DMS114 treated with DMSO at 0.1 percent for 48 hours (cell line): ENCODE measurements at regions not wholly inside any gene's neighbourhood (a gene's known extent, or its start where the extent isn't known, plus 50 kb on each side); places are given as distances from the start of the nearest gene placed in this dataset.
"Not testable (repeated sequence)": the region's sequence is repeated elsewhere in the genome, so short reads cannot be mapped to it uniquely, and the experiment has no call there.

ENCODE experiments used
- DNase-seq: peaks from one replicate; lab custom pipeline; 2025; ENCODE audit not compliant: unreplicated experiment; lab: John Stamatoyannopoulos, UW

DNA sequence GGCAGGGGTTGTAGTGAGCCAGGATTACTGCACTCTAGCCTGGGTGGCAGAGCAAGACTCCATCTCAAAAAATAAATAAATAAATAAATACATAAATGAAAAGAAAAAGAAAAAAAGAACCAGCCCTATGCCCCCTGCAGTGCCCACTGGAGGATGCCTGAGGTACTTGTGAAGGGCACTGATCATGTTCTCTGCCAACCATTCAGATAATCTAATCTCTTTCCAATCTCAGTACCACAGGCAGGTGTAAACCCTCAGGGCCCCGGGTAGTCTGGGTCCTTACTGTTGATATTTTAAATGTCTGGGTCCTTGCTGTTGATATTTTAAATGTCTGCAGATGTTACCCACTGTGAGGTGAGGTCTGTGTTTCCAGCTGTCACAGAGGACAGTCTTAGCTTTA, 321.8 kb upstream of the ADCY2 start:
- no peak for DNase-seq

DNA sequence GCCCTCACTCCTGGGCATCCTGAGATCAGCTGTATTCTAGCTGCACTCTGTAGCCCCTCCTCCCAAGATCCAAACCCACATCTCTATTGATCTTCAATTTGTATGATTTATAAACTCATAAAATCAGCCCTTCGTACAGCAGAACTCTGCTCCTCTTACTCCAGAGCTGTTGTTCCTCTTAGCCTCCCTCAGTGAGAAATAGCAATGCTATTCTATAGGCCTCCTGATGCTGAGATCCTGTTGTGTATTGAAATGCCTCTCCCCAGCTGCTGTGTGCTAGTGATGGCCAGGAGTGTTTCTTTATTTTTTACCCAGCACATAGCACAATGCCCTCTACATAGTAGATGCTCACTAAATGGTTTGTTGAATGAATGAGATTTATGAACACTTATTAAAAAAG, 320.5 kb upstream of the ADCY2 start:
- DNase-seq: no peak

DNA sequence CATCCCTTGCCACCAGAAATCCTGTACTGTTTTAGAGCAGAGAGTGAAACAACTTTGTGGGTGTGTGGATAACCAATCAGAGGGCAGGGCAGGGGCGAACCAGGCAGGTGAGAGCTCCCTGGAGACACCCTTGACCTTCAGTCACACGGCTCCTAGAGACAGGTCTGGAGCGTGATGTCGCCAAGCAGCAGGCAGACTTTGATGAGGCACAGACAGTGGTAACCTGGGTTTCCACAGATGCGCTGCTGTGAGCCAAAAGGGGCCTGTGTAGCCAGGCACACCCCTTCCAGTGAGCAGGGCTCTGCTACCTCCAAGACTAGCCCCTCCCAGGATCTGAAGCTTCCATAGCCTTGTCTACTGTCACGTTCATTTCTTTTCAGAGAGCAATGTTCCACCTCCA, 317.8 kb upstream of the ADCY2 start:
- no peak for DNase-seq

DNA sequence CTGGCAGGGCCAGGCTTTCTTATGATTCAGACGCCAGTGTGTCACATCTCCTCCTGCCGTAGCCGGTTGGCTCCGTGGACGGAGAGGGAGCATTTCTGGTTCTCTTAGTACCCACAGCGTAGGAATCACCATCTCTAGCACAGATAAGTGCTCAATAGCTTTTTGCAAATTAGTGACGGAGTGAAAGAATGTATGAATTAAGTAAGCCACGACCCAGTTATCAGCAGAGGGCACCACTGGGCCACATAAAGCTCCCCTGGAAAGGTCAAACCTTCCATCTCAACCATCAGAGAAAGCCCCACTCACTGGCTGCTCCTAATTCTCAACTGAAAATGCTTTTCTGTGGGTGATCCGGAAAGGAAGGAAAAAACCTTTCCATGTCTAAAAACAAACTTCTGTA, 317.0 kb upstream of the ADCY2 start:
- DNase-seq: no peak

DNA sequence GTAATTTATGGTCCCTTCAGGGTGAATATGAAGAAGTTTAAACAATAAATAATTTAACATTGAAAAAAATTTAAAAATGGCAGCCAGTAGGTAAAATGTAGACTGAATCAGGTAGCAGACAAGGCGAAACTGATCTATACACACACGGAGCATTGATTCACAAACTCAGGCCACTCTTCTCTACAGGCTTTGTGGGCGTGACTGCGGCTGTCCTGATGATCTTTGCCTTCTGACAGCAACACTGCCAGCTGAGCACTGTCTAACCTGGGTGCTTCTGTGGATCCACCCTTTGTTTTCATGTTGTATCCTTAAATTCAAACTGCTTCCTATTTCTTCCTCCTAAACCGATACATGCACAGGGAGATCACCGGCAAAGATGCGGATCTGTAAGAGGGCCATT, 315.4 kb upstream of the ADCY2 start:
- no peak for DNase-seq

DNA sequence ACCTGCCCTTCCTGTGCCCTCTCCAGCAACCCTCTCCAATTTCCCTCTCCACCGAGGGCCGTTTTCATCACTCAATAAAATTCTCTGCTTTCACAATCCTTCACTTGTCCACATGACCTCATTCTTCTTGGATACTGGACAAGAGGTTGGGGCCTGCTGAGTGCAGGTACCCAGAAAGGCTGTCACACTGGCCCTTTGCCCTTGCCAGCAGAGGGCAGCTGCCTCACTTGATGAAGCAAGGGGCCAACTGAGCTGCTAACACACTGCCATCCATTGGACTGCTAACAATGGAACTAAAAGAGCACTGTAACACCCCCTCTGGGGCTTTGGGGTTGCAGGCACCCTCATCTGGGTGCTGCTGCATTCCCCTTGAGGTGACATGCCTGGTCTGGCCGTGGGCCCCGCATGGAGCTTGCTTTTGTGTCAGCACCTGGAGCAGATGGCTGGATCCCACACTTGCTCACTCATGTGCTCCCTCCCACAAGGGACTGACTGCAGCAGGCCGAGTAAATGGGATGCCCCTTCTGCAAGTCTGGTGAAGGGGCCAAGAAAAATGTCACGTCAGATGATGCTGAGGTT, 308.1 kb upstream of the ADCY2 start:
- DNase-seq: no peak

DNA sequence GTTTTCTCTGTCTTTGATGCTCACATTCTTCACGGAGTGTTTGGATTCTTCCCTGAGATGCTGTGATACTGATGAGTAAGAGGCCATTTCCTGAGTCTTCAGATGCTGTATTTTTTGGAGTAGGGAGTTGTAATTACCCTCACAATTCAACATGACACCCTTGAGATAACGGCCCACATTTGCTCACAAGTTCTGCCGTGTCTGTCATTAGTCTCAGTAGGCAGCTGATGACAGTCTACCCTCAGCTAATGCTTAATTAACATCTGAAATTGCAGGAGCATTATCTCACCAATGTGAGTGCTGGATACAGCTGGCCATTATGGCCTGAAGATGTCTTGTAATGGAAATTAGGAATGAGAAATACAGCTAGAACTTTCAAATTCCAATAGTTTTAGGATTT, 307.1 kb upstream of the ADCY2 start:
- DNase-seq: no peak

DNA sequence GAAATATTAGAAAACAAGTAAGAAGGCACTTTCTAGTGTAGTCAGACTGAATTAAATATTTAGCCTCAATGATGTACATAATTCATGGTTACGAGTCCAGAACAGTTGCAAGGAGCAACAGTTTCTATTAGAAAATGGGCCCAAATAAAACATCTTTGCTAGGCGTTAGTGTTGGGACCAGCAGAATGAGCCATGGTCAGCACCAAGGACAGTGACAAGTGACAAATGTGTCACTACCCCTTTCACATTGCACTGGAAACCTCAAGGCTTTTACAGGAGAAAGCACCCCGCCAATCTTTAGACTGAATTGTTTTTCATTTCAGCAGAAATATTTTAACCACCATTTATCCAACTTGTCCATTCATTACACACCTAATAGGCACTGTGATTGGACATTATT, 301.3 kb upstream of the ADCY2 start:
- DNase-seq: no peak

DNA sequence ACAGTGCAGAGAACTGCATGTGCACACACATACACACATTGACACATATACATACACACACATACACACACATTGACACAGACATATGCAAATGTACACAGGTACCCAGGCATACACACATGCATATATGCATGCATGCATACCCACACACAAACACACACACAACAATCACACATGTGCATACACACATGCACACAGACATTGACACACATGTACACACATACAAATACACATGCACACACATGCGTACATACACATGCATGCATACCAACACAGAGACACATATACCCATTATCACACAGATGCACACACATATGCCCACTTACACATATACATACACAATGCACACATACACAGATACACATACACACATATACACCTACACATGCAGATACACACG, 299.6 kb upstream of the ADCY2 start:
- DNase-seq: no peak

DNA sequence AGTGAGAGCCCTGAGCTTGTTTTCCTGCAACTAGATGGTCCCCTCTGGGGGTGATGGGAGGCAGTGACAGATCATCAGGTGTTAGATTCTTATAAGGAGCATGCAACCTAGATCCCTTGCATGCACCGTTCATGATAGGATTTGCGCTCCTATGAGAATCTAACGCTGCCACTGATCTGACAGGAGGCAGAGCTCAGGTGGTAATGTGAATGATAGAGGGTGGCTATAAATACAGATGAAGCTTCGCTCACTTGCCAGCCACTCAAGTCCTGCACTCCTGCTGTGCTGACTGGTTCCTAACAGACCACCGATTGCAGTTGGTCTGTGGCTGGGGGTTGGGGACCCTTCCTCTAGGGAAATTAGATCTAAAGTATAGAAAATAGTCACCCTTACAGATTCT, 290.6 kb upstream of the ADCY2 start:
- no peak for DNase-seq

DNA sequence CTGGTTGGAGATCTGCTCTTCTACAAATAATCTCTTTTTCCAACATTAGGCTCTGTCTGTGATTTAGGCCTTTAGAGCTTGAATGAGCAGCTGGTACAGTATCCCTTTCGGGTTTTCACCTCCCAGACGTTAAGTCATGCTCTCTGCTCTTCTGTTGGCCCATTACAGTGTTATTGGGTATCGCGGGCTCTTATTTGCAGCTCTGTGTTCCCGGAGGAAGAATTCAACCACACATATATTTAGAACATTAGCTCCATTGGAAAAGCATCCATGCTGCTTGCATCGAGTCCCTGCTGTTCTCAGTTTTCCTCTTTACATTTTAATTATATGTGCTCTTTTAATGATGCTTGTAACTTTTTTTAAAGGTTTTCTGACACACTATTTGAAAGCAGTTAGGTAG, 278.0 kb upstream of the ADCY2 start:
- DNase-seq: no peak

DNA sequence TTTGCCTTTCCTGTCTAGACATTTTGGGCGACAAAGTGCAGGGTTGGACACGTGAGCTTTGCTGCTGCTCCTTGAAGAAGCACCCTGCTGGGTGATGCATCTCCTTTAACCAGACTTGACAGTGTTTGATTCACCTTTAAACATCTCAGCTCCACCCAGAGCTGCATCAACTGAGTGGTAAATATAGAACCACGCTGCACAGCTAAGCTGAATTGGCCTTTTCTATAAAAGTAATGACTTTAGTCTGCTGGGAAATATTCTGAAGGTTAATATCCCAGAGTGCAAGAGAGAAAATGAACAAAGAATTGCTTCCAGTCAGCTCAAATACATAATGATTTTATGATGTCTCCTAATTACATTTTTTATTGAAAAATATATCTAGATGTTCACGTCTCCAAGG, 264.3 kb upstream of the ADCY2 start:
- DNase-seq: no peak

DNA sequence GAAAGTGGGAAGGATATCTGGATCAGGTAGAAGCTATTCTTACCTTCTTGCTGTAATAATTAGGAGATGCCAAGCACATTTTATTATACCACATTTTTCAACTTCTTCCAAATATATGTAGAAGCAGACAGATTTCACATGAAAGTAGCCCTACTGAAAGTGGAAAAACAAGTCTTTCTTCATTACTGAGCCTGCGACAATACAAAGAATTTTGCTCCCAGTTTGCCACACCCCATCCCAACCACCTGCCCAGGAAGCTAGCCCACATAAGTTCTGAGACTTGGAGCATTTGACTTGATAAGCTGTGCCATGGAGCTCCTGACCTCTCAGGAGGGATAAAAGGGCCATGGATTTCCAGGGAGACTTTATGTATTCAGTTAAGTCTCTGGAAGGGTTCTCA, 249.1 kb upstream of the ADCY2 start:
- no peak for DNase-seq

DNA sequence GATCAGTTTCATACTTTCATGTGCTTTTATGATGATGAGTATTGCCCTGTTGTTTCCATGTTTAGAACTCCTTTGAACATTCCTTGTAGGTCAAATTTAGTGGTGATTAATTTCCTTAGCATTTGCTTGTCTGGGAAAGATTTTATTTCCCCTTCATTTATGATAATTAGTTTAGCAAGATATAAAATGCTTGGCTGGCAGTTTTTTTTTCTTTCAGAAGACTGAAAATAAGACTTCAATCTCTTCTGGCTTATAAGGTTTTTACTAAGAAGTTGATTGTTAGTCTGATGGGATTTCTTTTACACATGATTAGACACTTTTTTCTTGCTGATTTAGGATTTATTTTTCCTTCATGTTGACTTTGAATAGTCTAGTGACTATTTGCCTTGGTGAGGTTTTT, 238.9 kb upstream of the ADCY2 start:
- no peak for DNase-seq

DNA sequence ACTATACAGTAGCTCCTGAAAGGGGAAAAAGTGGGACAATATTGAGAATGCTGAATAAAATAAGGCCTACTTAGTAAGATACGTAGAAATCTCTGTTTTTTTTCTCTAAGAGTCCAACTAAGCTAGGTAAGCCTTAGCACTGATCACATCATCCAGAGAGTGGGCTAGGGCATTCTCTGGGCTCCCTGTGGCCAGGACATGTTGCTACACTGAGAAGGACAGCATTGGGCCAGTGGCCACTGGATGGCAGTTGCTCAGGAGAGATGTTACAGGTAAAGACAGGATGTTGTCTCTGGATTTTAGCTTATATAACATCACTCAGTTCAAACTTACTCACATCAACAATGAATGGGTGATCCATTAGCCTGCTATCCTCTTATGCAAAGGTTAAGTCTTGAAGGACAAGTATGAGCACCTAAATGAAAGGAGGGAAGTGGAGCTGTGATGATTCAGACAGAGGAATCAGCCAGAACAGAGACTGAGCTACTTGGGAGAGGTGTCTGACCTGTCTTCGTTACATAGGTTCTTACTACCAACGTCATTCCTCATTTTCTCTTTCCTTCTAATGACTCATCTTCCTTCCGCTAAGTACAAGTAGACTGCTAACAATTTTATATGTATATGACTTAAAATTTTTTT, 226.6 kb upstream of the ADCY2 start:
- DNase-seq: no peak

DNA sequence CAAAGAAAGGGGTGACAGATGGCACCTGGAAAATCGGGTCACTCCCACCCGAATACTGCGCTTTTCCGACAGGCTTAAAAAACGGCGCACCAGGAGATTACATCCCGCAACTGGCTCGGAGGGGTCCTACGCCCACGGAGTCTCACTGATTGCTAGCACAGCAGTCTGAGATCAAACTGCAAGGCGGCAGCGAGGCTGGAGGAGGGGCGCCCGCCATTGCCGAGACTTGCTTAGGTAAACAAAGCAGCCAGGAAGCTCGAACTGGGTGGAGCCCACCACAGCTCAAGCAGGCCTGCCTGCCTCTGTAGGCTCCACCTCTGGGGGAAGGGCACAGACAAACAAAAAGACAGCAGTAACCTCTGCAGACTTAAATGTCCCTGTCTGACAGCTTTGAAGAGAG, 225.2 kb upstream of the ADCY2 start:
- not testable (repeated sequence) for DNase-seq

DNA sequence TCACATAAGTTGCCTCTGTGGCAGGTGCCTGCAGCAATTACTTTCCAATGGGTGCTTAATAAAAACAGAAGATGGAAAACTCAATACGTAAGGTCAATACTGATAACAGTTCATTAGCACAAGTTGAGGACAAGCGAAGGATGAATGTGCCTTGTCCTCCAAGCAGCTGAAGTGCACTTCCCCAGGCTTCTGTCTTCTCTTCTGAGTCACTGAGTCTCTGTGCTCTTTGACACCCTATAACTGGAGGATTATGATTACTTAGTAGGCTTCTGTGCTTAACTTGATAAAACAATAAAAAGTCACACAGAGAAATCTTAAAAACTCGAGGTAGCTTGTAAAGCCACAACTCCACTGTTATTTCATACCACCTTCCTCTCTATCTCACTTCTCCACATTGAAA, 216.6 kb upstream of the ADCY2 start:
- DNase-seq: no peak

DNA sequence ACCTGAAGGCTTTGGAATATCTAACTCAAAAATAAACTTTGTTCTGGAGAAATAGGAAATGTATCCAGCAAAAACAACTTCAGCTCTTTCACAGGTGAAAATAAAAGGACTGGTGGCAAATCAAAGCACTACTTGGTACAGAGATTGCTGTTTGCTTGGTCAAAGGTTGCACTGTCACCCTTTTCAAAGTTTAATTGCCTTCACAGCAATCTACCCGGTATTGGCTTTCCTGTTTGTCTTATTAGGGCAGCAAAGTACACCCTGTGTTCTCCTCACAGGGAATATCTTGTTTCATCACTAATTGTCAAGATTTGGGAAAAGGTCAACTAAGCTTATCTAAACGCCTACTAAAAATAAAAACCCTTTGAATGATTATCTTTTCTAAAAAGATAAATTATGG, 214.1 kb upstream of the ADCY2 start:
- DNase-seq: no peak

DNA sequence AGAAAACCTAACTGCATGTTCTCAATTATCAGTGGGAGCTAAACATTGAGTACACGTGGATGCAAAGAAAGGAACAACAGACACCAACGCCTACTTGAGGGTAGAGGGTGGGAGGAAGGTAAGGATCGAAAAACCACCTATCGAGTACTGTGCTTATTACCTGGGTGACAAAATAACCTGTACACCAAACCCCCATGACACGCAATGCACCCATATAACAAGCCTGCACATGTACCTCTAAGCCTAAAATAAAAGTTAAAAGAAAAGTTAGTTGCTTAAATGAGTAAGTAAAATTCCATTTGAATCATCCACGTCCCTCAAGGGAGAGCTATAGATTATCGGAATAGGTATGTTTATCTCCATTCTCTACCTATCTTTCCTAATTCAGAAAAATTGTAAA, 210.2 kb upstream of the ADCY2 start:
- DNase-seq: no peak

DNA sequence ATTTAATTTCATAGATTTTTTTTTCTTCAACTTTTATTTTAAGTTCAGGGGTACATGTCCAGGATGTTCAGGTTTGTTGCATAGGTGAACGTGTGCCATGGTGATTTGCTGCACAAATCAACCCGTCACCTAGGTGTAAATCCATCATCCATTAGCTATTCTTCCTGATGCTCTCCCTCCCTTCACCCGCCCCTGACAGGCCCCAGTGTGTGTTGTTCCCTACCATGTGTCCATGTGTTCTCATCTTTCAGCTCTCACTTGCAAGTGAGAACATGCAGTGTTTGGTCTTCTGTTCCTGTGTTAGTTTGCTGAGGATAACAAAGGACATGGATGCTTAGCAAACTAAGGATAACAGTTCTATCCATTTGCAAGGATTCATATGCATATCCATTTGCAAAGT, 209.1 kb upstream of the ADCY2 start:
- DNase-seq: no peak

DNA sequence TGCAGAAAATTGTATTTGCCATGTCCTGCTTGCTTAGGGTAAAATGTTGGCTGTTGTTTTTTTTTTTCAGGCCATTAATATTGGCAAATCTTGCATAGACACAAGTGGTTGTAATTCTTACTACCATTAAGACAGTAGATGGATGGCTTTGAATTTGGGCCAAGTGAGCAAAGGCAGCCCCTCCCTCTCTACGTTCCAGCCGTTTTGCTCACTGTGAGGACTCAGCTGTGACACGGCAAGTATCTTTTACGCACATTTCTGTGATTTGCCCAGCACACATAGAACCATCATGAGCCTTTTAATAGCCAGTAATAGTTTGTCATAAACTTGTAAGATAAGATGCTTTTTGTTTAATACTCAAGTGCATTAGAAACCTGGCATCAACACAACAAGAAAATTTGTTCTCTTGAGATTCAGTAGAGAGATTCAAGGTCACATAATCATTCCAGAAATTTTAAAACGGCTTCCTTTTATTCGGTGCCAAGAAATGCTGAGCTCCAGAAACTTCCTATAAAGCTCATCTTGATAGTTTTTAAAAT, 205.2 kb upstream of the ADCY2 start:
- no peak for DNase-seq

DNA sequence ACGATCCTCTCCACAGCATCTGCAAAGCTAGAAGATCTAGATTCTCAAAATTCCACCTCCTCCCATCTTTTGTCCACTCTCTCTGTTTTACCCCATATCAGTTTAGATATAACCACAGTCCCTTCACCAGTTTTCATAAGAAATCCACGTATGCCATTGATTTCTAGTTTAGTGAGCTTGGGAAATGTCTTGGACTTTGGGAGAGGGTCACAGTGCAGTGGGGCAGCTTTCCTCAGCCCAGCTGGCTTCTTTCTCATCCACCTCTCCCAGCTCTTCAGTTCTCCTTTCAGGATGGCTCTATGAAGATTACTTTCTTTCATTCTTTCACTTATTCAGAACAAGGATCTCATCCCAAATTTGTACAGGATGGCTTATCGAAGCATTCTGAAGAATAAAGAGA, 203.9 kb upstream of the ADCY2 start:
- DNase-seq: no peak

DNA sequence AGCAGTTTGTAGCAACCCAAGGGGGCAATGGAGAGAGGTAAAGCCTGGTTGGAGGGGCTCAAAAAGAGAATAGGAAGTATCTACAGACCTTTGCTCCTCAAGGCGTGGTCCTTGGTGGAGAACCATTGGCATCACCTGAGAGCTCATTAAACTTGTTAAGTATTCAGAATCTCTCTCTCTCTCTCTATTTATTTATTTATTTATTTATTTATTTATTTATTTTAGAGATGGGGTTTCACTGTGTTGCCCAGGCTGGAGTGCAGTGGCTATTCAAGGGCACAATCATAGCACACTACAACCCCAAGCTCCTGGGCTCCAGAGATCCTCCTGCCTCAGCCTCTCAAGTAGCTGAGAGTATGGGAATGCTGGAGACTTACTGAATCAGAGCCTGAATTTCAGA, 193.1 kb upstream of the ADCY2 start:
- DNase-seq: no peak
